ENCODE measurements at regions not wholly inside any gene's neighbourhood (a gene's known extent, or its start where the extent isn't known, plus 50 kb on each side); places are given as distances from the start of the nearest gene placed in this dataset.

- H3K4me3 ChIP-seq (ENCODE audit: low read depth, low read length): no peak overlapping the region
- no peak for DNase-seq (ENCODE audit: low read depth)
- TF ChIP-seq, protein P1, sequence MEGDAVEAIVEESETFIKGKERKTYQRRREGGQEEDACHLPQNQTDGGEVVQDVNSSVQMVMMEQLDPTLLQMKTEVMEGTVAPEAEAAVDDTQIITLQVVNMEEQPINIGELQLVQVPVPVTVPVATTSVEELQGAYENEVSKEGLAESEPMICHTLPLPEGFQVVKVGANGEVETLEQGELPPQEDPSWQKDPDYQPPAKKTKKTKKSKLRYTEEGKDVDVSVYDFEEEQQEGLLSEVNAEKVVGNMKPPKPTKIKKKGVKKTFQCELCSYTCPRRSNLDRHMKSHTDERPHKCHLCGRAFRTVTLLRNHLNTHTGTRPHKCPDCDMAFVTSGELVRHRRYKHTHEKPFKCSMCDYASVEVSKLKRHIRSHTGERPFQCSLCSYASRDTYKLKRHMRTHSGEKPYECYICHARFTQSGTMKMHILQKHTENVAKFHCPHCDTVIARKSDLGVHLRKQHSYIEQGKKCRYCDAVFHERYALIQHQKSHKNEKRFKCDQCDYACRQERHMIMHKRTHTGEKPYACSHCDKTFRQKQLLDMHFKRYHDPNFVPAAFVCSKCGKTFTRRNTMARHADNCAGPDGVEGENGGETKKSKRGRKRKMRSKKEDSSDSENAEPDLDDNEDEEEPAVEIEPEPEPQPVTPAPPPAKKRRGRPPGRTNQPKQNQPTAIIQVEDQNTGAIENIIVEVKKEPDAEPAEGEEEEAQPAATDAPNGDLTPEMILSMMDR (IDR thresholded peaks at IDR 0.05; ENCODE audit: control insufficient read depth, extremely low read depth, insufficient read depth): no peak
Measured at GRCh38 chr2:162934191-162934590, 95.6 kb upstream of the KCNH7 start.

GRCh38 chr2:162932416-162932815 lies 93.8 kb upstream of the KCNH7 start:
- H3K4me3 ChIP-seq (ENCODE audit: low read depth, low read length): no peak overlapping the region
- TF ChIP-seq, protein P1 (IDR thresholded peaks at IDR 0.05; ENCODE audit: control insufficient read depth, extremely low read depth, insufficient read depth): no peak
- DNase-seq (ENCODE audit: low read depth): no peak

DNA sequence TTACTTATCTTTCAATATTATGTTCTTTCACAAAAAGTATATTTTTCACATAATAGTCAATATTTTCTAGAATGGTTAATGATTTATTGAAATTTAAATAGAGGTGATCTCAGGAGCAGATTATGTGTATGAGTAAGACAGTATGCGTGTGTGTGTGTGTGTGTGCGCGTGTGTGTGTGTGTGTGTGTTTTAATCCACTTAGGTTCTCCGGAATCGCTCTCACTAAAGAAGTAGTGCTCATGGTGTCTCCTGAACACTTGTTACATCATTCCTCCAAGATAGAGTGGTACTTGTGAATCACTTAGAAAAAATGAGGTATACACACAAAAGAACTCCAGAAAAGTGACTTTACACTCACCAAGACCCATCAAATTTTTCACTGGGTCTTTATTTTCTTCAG lies 91.0 kb upstream of the KCNH7 start:
- DNase-seq (ENCODE audit: low read depth): no peak
- H3K4me3 ChIP-seq (ENCODE audit: low read depth, low read length): no peak overlapping the region
- TF ChIP-seq, protein P1 (IDR thresholded peaks at IDR 0.05; ENCODE audit: control insufficient read depth, extremely low read depth, insufficient read depth): no peak

- DNase-seq (ENCODE audit: low read depth): no peak
- TF ChIP-seq, protein P1 (IDR thresholded peaks at IDR 0.05; ENCODE audit: control insufficient read depth, extremely low read depth, insufficient read depth): no peak
- no peak overlapping the region for H3K4me3 ChIP-seq (ENCODE audit: low read depth, low read length)
Measured at GRCh38 chr2:162928356-162928755, 89.8 kb upstream of the KCNH7 start.

DNA sequence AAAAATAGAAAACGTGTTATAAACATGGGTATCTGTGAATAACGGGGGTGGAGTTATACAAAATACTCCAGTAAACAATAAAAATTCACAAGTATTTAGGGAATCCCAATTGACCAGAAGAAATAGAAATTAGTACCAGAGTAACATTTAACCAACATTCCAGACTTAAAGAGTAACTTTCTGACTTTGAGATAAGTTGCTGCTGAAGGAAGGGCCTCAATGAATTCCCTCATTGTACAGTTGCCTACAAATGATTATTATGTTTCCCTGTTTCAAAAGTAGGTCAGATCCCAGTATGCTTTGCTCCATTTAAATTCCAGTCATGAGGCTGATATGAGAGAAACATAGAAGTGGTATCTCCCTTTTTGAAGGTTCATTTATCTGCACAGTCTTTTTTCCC lies 88.3 kb upstream of the KCNH7 start:
- no peak overlapping the region for H3K4me3 ChIP-seq (ENCODE audit: low read depth, low read length)
- no peak for DNase-seq (ENCODE audit: low read depth)
- TF ChIP-seq, protein P1 (IDR thresholded peaks at IDR 0.05; ENCODE audit: control insufficient read depth, extremely low read depth, insufficient read depth): no peak

DNA sequence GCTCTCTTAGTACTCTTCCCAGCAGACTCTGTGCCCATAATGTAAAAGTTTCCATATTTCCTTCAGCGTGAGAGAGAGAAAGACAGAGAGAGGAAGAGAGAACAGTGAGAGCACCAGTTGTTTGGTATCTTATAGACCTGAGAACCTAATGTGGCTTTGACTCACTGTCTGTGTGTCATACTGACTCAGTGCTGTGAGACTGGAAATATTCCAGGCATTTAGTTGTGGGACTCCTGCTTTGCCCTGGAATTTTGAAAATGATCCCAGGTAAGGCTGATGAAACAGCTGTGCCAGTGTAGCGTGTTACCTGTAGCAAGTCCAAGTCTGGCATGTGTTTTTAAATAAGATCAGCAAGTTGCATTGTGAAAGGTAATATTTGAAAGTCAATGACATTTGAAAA lies 87.9 kb upstream of the KCNH7 start:
- no peak for DNase-seq (ENCODE audit: low read depth)
- no peak overlapping the region for H3K4me3 ChIP-seq (ENCODE audit: low read depth, low read length)
- TF ChIP-seq, protein P1 (IDR thresholded peaks at IDR 0.05; ENCODE audit: control insufficient read depth, extremely low read depth, insufficient read depth): no peak

DNA sequence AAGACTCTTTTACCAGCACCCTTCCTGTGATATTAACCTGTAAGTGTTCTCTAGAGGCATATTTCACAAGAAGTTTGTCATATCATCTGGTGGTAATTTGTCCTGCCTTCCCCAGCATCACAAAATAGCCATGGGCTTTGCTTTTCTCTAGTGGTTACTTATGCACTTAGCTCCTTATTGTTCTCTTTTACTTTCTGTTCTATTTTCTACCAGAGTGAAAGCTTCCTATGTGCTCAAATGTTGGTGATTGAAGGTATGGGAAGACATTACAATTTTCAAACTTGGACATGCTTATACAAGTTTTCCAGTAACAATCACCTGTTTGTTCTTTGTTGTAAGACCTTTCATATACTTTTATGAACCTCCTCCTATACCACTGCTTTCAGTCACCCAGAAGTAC lies 87.0 kb upstream of the KCNH7 start:
- no peak overlapping the region for H3K4me3 ChIP-seq (ENCODE audit: low read depth, low read length)
- TF ChIP-seq, protein P1 (IDR thresholded peaks at IDR 0.05; ENCODE audit: control insufficient read depth, extremely low read depth, insufficient read depth): no peak
- DNase-seq (ENCODE audit: low read depth): no peak
